ENCODE measurements at regions not wholly inside any gene's neighbourhood (a gene's known extent, or its start where the extent isn't known, plus 50 kb on each side); places are given as distances from the start of the nearest gene placed in this dataset.

GRCh38 chr9:115986508-115986907 is 167.1 kb upstream of the PAPPA start (continued):
- no peak for TF ChIP-seq FOXP4 (CRISPR knock-in tag; IDR thresholded peaks at IDR 0.05)
- TF ChIP-seq OVOL2 (CRISPR knock-in tag; IDR thresholded peaks at IDR 0.05; ENCODE audit: borderline replicate concordance), result no peak
- no peak for TF ChIP-seq PREB (CRISPR knock-in tag; IDR thresholded peaks at IDR 0.05; ENCODE audit: borderline replicate concordance)
- no peak for TF ChIP-seq ZNF121 (CRISPR knock-in tag; IDR thresholded peaks at IDR 0.05)
- TF ChIP-seq ZNF138 (CRISPR knock-in tag; conservative IDR thresholded peaks at IDR 0.05), result no peak

GRCh38 chr9:115988701-115989100 is 164.9 kb upstream of the PAPPA start:
- DNase-seq (ENCODE audit: low spot score) (no peak), ATAC-seq (no peak)
- ChIA-PET CTCF (no interaction called here), POLR2A (no interaction called here)
- no peaks in the 10 kb centered on the region for H3K4me1 Mint-ChIP-seq
- TF ChIP-seq MXD4 (CRISPR knock-in tag; IDR thresholded peaks at IDR 0.05; ENCODE audit: borderline replicate concordance), result no peak
- no peak for TF ChIP-seq NFATC4 (CRISPR knock-in tag; IDR thresholded peaks at IDR 0.05)
- no peak for TF ChIP-seq ARID4B (CRISPR knock-in tag; IDR thresholded peaks at IDR 0.05; ENCODE audit: borderline replicate concordance)
- no peak for TF ChIP-seq IRF2 (CRISPR knock-in tag; IDR thresholded peaks at IDR 0.05; ENCODE audit: borderline replicate concordance, low read depth)
- TF ChIP-seq E2F4 (CRISPR knock-in tag; IDR thresholded peaks at IDR 0.05; ENCODE audit: borderline replicate concordance, low read depth), result no peak
- no peak for TF ChIP-seq USF2 (CRISPR knock-in tag; IDR thresholded peaks at IDR 0.05)
- TF ChIP-seq ZNF121 (CRISPR knock-in tag; IDR thresholded peaks at IDR 0.05), result no peak
- no peak for TF ChIP-seq SP1 (CRISPR knock-in tag; conservative IDR thresholded peaks at IDR 0.05)
- no peak for TF ChIP-seq ZNF396 (CRISPR knock-in tag; IDR thresholded peaks at IDR 0.05; ENCODE audit: borderline replicate concordance)
- TF ChIP-seq NR3C1 (CRISPR knock-in tag; conservative IDR thresholded peaks at IDR 0.05; ENCODE audit: low read depth), result no peak
- no peak for TF ChIP-seq TEAD4 (CRISPR knock-in tag; IDR thresholded peaks at IDR 0.05)
- TF ChIP-seq PRRX2 (CRISPR knock-in tag; IDR thresholded peaks at IDR 0.05), result no peak
- no peak for TF ChIP-seq EMX1 (CRISPR knock-in tag; IDR thresholded peaks at IDR 0.05)
- TF ChIP-seq ESRRA (CRISPR knock-in tag; IDR thresholded peaks at IDR 0.05; ENCODE audit: borderline replicate concordance), result no peak
- H3K27ac Mint-ChIP-seq, result no peak overlapping the region
- H3K4me3 Mint-ChIP-seq, result no peak overlapping the region
- H3K27me3 Mint-ChIP-seq (ENCODE audit: low read depth), result no peaks in the 10 kb centered on the region; the same call in 1 of the 2 replicates
- no peaks in the 10 kb centered on the region for H3K9me3 Mint-ChIP-seq
- no peaks in the 10 kb centered on the region for H3K36me3 Mint-ChIP-seq
